HEK293 (cell line): ENCODE measurements at regions not wholly inside any gene's neighbourhood (a gene's known extent, or its start where the extent isn't known, plus 50 kb on each side); places are given as distances from the start of the nearest gene placed in this dataset.

Source experiments
- CTCF ChIA-PET: fragments of 350-600 bp; formaldehyde crosslinking; extraction: SDS; loops from one replicate; lab custom pipeline; 2021; ENCODE audit warnings: antibody characterized with exemption; lab: Yijun Ruan, JAX
- POLR2A ChIA-PET: fragments of 300-600 bp; formaldehyde crosslinking; extraction: SDS; loops from one replicate; lab custom pipeline; 2020; ENCODE audit warnings: antibody characterized with exemption, inconsistent platforms; lab: Yijun Ruan, JAX
- H3K27ac ChIP-seq: fragments of 200-500 bp; sonication (Bioruptor generic); 2 replicates; pipeline ENCODE4 v1.5.1; 2014; ENCODE audit warnings: low read depth, low read length, control low read depth, inconsistent platforms; ENCODE audit errors: extremely low read depth
- H3K36me3 ChIP-seq, 2 experiments: fragments of 200-500 bp in 1 of 2; sonication (Bioruptor generic) in 1 of 2; 1 replicate in 1 of 2; 2 replicates in 1 of 2; pipeline ENCODE4 v1.5.1; 2014 to 2017; ENCODE audit warnings: inconsistent platforms in 2 of 2, low read length in 2 of 2; ENCODE audit not compliant: control insufficient read depth in 2 of 2, insufficient read depth in 1 of 2
- H3K4me1 ChIP-seq: fragments of 200-500 bp; sonication (Bioruptor generic); 2 replicates; pipeline ENCODE4 v1.5.1; 2014; ENCODE audit warnings: mild to moderate bottlenecking, low read length, inconsistent platforms; ENCODE audit not compliant: control insufficient read depth, insufficient read depth
- H3K4me3 ChIP-seq: 2 replicates; pipeline ENCODE4 v1.5.1; 2011; ENCODE audit warnings: low read depth, mild to moderate bottlenecking, control low read depth, low read length, moderate library complexity
- H3K9me3 ChIP-seq: fragments of 200-500 bp; sonication (Bioruptor generic); 2 replicates; pipeline ENCODE4 v1.5.1; 2014; ENCODE audit warnings: low read depth, low read length, inconsistent platforms; ENCODE audit not compliant: control insufficient read depth, insufficient read depth
- HOXA7 ChIP-seq: sonication (generic); formaldehyde crosslinking; IDR thresholded peaks from 2 replicates; pipeline ENCODE4 v1.8.1; 2022; ENCODE audit warnings: missing genetic modification reagents, borderline replicate concordance
- HOXD13 ChIP-seq: sonication (generic); formaldehyde crosslinking; IDR thresholded peaks from 2 replicates; pipeline ENCODE4 v1.8.0; 2022; ENCODE audit warnings: missing genetic modification reagents, borderline replicate concordance
- KLF7 ChIP-seq: fragments of 450-650 bp; formaldehyde crosslinking; IDR thresholded peaks from 2 replicates; pipeline ENCODE4 v1.5.1; 2016; ENCODE audit warnings: missing biosample characterization, missing genetic modification characterization, borderline replicate concordance
- OSR2 ChIP-seq: fragments of 450-650 bp; formaldehyde crosslinking; IDR thresholded peaks from 2 replicates; pipeline ENCODE4 v1.5.1; 2016; ENCODE audit warnings: missing biosample characterization, missing genetic modification characterization
- PRDM1 ChIP-seq: fragments of 450-650 bp; formaldehyde crosslinking; IDR thresholded peaks from 2 replicates; pipeline ENCODE4; 2016; ENCODE audit warnings: missing biosample characterization, missing genetic modification characterization
- TRIM28 ChIP-seq: IDR thresholded peaks from 2 replicates; pipeline ENCODE4 v1.6.1; 2011; ENCODE audit warnings: low read length, control low read depth, borderline replicate concordance
- ZFHX2 ChIP-seq: fragments of 450-650 bp; formaldehyde crosslinking; conservative IDR thresholded peaks from 2 replicates; pipeline ENCODE4 v1.5.1; 2016; ENCODE audit warnings: missing biosample characterization, missing genetic modification characterization
- ZFP3 ChIP-seq: fragments of 450-650 bp; formaldehyde crosslinking; IDR thresholded peaks from 2 replicates; pipeline ENCODE4 v1.5.1; 2016; ENCODE audit warnings: low read depth, missing biosample characterization, missing genetic modification characterization
- ZNF175 ChIP-seq: fragments of 450-650 bp; formaldehyde crosslinking; IDR thresholded peaks from 2 replicates; pipeline ENCODE4 v1.5.1; 2016; ENCODE audit warnings: missing biosample characterization, missing genetic modification characterization
- ZNF302 ChIP-seq: fragments of 450-650 bp; formaldehyde crosslinking; IDR thresholded peaks from 2 replicates; pipeline ENCODE4 v1.5.1; 2016; ENCODE audit warnings: missing biosample characterization, missing genetic modification characterization, low read depth
- ZNF510 ChIP-seq: fragments of 450-650 bp; formaldehyde crosslinking; IDR thresholded peaks from 2 replicates; pipeline ENCODE4 v1.5.1; 2018; ENCODE audit warnings: mild to moderate bottlenecking, missing genetic modification characterization, missing biosample characterization; ENCODE audit not compliant: insufficient replicate concordance
- ZNF521 ChIP-seq: fragments of 450-650 bp; formaldehyde crosslinking; IDR thresholded peaks from 2 replicates; pipeline ENCODE4 v1.5.1; 2017; ENCODE audit warnings: missing biosample characterization, mild to moderate bottlenecking, missing genetic modification characterization
- ZNF585B ChIP-seq: fragments of 450-650 bp; formaldehyde crosslinking; IDR thresholded peaks from 2 replicates; pipeline ENCODE4 v1.5.1; 2016; ENCODE audit warnings: missing biosample characterization, missing genetic modification characterization
- ZNF776 ChIP-seq: fragments of 450-650 bp; formaldehyde crosslinking; IDR thresholded peaks from 2 replicates; pipeline ENCODE4 v1.5.0; 2017; ENCODE audit warnings: missing biosample characterization, missing genetic modification characterization, borderline replicate concordance
- ZXDB ChIP-seq: fragments of 450-650 bp; formaldehyde crosslinking; IDR thresholded peaks from 2 replicates; pipeline ENCODE4 v1.5.1; 2016; ENCODE audit warnings: missing biosample characterization, missing genetic modification characterization
- TF ChIP-seq, protein P1 (sequence below): fragments of 450-650 bp; formaldehyde crosslinking; IDR thresholded peaks from 2 replicates; pipeline ENCODE4 v1.5.1; 2016; ENCODE audit warnings: missing biosample characterization, missing genetic modification characterization
- TF ChIP-seq, protein P2 (sequence below): fragments of 450-650 bp; formaldehyde crosslinking; IDR thresholded peaks from 2 replicates; pipeline ENCODE4 v1.5.1; 2017; ENCODE audit warnings: missing biosample characterization, missing genetic modification characterization
- TF ChIP-seq, protein P3 (sequence below): fragments of 450-650 bp; formaldehyde crosslinking; conservative IDR thresholded peaks from 2 replicates; pipeline ENCODE4 v1.5.1; 2016; ENCODE audit warnings: low read depth, missing biosample characterization, missing genetic modification characterization
- TF ChIP-seq, protein P4 (sequence below): fragments of 450-650 bp; formaldehyde crosslinking; IDR thresholded peaks from 2 replicates; pipeline ENCODE4 v1.5.1; 2016; ENCODE audit warnings: missing biosample characterization, missing genetic modification characterization

DNA sequence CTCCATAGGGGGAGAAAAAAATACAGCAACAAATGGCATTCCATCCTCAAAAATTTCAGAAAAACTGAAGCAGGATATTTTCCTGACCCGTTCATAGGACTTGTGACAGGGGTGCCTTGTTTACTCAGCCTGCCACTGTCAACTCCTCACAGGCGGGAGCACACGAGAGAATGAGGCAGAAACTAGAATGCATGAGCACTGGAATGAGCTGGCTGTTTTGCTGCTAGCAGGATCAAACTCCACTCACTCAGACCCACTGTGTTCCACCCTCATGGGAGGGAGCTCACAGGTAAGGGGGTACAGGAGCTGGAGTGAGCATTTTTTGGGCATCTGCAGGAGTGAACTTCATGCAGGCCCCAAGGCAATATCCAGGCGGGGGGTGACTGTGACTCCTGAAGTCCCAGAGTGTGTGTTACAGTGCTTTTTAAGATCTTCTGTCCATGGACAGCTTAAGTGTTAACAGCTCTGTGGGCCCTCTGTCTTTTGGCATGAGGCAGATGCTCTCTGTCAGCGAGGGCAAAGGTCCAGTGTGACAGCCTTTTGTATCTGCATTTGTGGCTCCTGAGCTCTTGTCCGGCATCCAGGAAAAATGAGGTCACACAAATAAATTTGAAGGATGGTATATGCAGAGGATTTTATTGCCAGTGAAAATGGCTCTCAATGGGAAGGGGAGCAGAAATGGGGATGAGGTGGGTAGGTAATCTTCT lies 905.7 kb upstream of the TENM4 start:
- Histone ChIP-seq H3K9me3 (no peaks in the 10 kb centered on the region), H3K4me3 (no peak overlapping the region), H3K4me1 (no peaks in the 10 kb centered on the region), H3K27ac (no peak overlapping the region), H3K36me3 (no peaks in the 10 kb centered on the region)
- ChIA-PET CTCF (no interaction called here), POLR2A (no interaction called here)
- no peak for TF ChIP-seq ZNF302 (tag by site-specific recombination)
- TF ChIP-seq, all 188 proteins: peak for 0

DNA sequence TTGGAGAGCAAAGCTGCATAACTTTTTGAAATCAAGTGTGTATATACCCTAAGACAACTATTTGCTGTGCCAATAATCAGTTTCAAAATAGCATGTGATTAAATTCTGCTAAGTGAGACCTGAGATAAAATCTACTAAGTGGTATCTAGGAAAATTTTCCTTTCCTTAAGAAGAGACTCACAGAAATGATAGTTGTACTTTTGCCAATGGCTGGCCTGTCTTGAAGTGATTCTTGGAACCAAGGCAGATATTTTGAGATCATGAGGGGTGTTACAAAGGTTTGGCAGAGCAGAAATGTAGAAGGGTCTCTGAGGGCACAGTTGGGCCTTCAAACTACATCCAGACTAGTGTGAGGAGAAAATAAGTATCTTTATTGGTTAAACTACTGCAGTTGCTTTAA lies 902.6 kb upstream of the TENM4 start:
- no peaks in the 10 kb centered on the region for H3K36me3 ChIP-seq
- CTCF ChIA-PET = no interaction called here
- H3K4me3 ChIP-seq = no peak overlapping the region
- H3K4me1 ChIP-seq = no peaks in the 10 kb centered on the region
- POLR2A ChIA-PET = no interaction called here
- H3K27ac ChIP-seq = no peak overlapping the region
- no peaks in the 10 kb centered on the region for H3K9me3 ChIP-seq
- TF ChIP-seq PRDM1 (tag by site-specific recombination) (no peak), ZNF521 (tag by site-specific recombination) (no peak), ZNF585B (tag by site-specific recombination) (no peak), KLF7 (tag by site-specific recombination) (no peak), HOXA7 (CRISPR knock-in tag) (no peak), ZXDB (tag by site-specific recombination) (no peak), ZFHX2 (tag by site-specific recombination) (no peak), ZFP3 (tag by site-specific recombination) (no peak), ZNF510 (no peak), ZNF175 (tag by site-specific recombination) (no peak), HOXD13 (CRISPR knock-in tag) (no peak), TRIM28 (no peak), OSR2 (tag by site-specific recombination) (no peak), ZNF776 (tag by site-specific recombination) (no peak)
- TF ChIP-seq, protein P1, sequence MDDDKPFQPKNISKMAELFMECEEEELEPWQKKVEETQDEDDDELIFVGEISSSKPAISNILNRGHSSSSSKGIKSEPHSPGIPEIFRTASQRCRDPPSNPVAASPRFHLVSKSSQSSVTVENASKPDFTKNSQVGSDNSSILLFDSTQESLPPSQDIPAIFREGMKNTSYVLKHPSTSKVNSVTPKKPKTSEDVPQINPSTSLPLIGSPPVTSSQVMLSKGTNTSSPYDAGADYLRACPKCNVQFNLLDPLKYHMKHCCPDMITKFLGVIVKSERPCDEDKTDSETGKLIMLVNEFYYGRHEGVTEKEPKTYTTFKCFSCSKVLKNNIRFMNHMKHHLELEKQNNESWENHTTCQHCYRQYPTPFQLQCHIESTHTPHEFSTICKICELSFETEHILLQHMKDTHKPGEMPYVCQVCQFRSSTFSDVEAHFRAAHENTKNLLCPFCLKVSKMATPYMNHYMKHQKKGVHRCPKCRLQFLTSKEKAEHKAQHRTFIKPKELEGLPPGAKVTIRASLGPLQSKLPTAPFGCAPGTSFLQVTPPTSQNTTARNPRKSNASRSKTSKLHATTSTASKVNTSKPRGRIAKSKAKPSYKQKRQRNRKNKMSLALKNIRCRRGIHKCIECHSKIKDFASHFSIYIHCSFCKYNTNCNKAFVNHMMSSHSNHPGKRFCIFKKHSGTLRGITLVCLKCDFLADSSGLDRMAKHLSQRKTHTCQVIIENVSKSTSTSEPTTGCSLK (tag by site-specific recombination) = no peak
- TF ChIP-seq, protein P2, sequence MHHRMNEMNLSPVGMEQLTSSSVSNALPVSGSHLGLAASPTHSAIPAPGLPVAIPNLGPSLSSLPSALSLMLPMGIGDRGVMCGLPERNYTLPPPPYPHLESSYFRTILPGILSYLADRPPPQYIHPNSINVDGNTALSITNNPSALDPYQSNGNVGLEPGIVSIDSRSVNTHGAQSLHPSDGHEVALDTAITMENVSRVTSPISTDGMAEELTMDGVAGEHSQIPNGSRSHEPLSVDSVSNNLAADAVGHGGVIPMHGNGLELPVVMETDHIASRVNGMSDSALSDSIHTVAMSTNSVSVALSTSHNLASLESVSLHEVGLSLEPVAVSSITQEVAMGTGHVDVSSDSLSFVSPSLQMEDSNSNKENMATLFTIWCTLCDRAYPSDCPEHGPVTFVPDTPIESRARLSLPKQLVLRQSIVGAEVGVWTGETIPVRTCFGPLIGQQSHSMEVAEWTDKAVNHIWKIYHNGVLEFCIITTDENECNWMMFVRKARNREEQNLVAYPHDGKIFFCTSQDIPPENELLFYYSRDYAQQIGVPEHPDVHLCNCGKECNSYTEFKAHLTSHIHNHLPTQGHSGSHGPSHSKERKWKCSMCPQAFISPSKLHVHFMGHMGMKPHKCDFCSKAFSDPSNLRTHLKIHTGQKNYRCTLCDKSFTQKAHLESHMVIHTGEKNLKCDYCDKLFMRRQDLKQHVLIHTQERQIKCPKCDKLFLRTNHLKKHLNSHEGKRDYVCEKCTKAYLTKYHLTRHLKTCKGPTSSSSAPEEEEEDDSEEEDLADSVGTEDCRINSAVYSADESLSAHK = no peak
- TF ChIP-seq, protein P3, sequence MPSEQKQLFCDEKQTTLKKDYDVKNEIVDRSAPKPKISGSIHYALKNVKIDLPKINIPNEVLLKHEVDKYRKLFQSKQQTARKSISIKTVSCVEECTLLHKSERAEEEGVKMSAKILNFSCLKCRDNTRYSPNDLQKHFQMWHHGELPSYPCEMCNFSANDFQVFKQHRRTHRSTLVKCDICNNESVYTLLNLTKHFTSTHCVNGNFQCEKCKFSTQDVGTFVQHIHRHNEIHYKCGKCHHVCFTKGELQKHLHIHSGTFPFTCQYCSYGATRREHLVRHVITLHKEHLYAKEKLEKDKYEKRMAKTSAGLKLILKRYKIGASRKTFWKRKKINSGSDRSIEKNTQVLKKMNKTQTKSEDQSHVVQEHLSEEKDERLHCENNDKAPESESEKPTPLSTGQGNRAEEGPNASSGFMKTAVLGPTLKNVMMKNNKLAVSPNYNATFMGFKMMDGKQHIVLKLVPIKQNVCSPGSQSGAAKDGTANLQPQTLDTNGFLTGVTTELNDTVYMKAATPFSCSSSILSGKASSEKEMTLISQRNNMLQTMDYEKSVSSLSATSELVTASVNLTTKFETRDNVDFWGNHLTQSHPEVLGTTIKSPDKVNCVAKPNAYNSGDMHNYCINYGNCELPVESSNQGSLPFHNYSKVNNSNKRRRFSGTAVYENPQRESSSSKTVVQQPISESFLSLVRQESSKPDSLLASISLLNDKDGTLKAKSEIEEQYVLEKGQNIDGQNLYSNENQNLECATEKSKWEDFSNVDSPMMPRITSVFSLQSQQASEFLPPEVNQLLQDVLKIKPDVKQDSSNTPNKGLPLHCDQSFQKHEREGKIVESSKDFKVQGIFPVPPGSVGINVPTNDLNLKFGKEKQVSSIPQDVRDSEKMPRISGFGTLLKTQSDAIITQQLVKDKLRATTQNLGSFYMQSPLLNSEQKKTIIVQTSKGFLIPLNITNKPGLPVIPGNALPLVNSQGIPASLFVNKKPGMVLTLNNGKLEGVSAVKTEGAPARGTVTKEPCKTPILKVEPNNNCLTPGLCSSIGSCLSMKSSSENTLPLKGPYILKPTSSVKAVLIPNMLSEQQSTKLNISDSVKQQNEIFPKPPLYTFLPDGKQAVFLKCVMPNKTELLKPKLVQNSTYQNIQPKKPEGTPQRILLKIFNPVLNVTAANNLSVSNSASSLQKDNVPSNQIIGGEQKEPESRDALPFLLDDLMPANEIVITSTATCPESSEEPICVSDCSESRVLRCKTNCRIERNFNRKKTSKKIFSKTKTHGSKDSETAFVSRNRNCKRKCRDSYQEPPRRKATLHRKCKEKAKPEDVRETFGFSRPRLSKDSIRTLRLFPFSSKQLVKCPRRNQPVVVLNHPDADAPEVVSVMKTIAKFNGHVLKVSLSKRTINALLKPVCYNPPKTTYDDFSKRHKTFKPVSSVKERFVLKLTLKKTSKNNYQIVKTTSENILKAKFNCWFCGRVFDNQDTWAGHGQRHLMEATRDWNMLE (tag by site-specific recombination) = no peak
- TF ChIP-seq, protein P4, sequence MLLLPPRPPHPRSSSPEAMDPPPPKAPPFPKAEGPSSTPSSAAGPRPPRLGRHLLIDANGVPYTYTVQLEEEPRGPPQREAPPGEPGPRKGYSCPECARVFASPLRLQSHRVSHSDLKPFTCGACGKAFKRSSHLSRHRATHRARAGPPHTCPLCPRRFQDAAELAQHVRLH (tag by site-specific recombination) = no peak
